HT1080 (cell line): ENCODE measurements at regions not wholly inside any gene's neighbourhood (a gene's known extent, or its start where the extent isn't known, plus 50 kb on each side); places are given as distances from the start of the nearest gene placed in this dataset.
"Not testable (repeated sequence)": the region's sequence is repeated elsewhere in the genome, so short reads cannot be mapped to it uniquely, and the experiment has no call there.

Source experiments
- DNase-seq: peaks from one replicate; pipeline ENCODE4 v3.0.0-alpha.2; 2015; ENCODE audit warnings: low read depth

DNA sequence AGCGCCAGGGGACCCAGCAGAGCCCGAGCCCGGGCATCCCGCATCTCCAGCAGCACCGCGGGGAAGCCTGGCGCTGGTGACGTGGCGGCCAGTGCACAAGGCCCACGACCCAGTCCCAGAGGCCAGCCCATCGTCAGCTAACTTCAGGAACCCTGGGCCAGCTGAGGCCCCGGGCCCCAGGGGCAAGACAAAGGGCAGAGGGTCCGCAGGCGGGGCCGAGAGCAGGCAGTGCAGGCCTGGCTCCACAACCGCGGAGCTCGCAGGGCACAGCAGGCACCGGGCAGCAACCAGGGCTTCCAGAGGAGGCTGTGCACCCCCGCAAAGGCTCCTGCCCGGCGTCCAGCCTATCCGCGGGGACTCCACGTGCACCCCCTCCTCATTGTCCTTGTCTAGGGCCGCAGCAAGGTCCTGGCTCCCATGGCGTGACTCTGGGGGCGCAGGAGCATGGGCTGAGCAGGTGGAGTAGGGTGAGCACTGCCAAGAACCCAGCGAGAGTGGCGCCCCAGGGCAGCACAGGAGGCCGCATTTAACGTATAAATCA is 352.5 kb downstream of the KCNJ18 start:
- DNase-seq: not testable (repeated sequence)

GRCh38 chr17:22047521-22047920 is 355.2 kb downstream of the KCNJ18 start:
- DNase-seq: not testable (repeated sequence)

- not testable (repeated sequence) for DNase-seq
These were observed 355.9 kb downstream of the KCNJ18 start for GRCh38 chr17:22048226-22048625.

GRCh38 chr17:22050766-22051165 is 358.4 kb downstream of the KCNJ18 start:
- not testable (repeated sequence) for DNase-seq

DNA sequence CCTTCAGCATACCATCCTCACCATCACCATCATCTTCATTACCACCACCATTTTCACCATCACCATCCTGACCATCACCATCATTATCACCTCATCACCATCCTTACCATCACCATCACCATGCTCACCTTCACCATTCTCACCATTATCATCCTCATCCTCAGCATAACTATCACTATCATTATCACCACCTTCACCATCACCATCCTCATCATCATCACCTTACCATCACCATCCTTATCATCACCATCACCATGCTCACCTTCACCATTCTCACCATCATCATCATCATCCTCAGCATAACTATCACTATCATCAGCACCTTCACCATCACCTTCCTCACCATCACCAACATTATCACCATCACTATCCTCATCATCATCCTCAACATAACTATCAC is 360.4 kb downstream of the KCNJ18 start:
- DNase-seq: not testable (repeated sequence)

DNA sequence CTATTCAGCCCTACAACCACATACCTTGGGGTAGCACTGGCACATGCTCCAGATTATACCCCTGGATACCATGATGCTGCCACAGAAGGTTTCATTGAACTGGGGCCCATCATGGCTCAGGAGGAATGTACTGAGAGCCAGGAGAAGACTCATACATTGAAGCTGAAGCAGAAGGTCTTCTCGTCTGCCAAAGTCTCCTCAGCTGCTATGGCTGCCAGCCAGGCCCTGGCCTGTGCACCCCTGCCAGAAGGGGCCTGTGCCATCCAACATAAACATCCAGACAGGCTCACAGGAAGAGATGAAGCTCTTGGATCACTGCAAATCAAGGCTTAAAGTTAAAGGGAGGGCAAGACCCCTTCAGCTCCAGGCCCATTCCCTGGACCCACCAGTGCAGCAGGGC is 364.2 kb downstream of the KCNJ18 start:
- DNase-seq: not testable (repeated sequence)

DNA sequence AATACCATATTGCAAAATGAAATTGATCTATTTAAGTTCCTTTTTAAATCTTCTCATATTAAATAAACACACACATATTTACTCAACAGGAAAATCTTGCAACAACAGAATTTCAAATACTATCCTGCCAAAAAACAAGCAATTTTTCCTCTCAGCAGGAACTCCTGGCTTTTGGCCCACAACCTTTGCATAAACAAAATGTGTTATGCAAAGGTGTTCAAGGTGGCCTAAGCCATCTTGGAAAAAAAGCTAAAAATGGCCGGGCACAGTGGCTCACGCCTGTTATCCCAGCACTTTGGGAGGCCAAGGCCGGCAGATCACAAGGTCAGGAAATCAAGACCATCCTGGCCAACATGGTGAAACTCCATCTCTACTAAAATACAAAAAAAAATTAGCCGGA is 383.6 kb downstream of the KCNJ18 start:
- DNase-seq: not testable (repeated sequence)

GRCh38 chr17:22088589-22088988 is 396.3 kb downstream of the KCNJ18 start:
- peak; percentile 54 for DNase-seq

- DNase-seq: peak; percentile 98
These were observed 398.1 kb downstream of the KCNJ18 start for GRCh38 chr17:22090263-22090935.

GRCh38 chr17:22091041-22091679 is 398.8 kb downstream of the KCNJ18 start:
- not testable (repeated sequence) for DNase-seq

- DNase-seq: not testable (repeated sequence)
These were observed 399.5 kb downstream of the KCNJ18 start for GRCh38 chr17:22091840-22092239.

DNA sequence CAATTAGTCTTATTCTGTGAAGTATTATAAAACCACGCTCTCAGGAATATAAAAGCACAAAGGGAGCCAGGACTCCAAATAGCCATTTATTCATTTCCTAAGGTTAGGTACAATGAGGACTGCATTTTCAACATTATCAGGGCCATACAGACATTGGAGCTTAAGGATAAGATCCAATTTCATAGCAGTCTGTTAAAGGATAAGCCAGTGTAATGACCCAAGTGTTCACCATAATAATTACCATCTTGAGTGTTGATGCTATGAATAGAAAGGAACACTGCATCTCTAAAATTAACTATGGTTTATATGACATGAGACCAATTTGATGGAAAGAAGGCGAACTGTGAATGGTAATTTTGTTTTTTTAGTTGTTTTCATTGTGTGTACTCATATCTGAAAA is 403.1 kb downstream of the KCNJ18 start:
- not testable (repeated sequence) for DNase-seq

- DNase-seq: not testable (repeated sequence)
These were observed 407.3 kb downstream of the KCNJ18 start for GRCh38 chr17:22099633-22100032.

DNA sequence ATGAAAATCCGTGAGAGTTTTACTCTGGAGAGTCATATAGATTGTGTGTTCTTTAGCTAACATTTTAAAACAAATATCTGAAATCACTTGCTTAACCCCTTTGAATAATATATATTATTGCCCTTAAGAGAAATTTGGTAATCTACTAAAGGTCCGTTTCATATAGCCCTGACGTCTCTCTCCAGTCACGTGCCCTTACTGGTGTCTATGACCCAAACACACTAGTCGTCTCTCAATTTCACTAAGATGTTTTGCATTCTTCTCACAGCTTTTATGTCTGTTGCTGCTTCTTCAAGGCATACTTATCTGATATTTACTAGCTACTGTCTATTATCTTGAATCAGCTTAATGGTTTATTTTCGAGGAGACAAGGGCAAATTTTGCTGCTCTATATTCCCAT is 409.9 kb downstream of the KCNJ18 start:
- DNase-seq: no peak

DNA sequence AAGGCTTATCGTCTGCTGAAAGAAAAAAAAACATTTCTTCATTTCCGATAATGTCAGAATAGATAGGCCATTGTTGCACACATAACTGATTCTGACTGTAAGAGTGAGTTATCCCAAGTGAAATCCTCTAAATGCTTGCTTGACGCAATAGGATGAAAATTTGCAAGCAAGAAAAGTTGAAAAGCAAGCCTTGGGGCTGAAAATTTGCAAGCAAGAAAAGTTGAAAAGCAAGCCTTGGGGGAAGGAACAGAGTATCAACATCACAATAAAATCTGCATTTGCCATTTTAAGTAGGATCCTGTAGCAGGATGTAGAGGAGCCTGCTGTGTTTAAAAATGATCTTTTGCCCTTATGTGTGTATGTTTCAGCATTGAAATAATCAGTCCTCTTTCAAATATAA is 424.4 kb downstream of the KCNJ18 start:
- DNase-seq: not testable (repeated sequence)

DNA sequence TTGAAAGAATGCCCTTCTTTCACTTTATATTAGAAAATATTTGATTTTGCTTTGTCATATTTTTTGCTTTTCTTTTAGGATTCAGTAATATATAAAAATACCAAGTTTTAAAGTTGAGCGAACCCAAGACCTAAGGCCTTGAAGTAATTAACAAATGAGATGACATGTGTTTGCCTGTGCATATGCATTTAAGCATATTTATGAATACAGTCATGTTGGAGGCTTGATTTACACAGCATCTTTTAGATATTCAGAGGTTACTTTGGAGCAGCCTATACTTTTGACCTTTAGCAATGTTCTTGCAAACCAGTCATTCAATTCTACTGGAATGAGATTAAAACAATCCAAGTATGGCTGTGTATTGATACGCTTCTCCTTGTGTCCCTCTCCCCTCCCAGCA is 425.1 kb downstream of the KCNJ18 start:
- not testable (repeated sequence) for DNase-seq

- DNase-seq: not testable (repeated sequence)
These were observed 426.7 kb downstream of the KCNJ18 start for GRCh38 chr17:22119016-22119415.

GRCh38 chr17:22119751-22120150 is 427.4 kb downstream of the KCNJ18 start:
- DNase-seq: peak; percentile 77

DNA sequence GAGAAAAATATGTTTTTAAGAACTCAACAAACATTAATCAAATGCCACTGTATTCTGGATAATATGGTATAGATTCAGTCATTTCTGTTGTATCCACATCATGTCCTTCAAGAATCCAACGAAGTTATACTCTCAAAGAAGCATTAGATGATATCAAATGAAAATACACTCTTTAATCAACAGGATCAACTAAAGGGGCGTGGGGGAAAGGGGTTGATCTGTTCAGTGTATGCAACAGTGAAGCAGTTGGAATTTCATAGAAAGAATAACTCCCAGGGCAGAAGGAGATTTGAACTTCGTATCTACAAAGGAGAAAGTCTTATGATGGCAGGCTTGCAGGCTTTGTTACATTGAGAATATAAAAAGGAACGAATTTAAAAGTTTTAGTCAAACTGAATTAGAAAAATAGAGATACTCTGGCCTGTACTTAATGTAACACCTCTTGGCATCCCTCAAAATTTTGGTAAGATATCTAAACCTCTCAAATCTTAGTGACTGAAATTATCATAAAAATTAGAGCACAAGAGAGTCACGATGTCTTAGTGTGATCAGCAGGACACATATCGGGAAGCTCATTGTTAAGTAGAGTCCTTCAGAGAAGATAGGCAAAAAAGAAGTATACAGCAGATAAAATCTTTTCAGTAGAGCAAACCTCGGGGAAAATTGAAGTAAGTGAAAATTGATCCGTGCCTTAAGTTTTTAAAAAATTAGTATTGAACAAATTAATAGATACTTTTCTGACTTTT is 431.4 kb downstream of the KCNJ18 start:
- DNase-seq: no peak

GRCh38 chr17:22128171-22128570 is 435.8 kb downstream of the KCNJ18 start:
- no peak for DNase-seq

GRCh38 chr17:22128723-22129122 is 436.4 kb downstream of the KCNJ18 start:
- no peak for DNase-seq

DNA sequence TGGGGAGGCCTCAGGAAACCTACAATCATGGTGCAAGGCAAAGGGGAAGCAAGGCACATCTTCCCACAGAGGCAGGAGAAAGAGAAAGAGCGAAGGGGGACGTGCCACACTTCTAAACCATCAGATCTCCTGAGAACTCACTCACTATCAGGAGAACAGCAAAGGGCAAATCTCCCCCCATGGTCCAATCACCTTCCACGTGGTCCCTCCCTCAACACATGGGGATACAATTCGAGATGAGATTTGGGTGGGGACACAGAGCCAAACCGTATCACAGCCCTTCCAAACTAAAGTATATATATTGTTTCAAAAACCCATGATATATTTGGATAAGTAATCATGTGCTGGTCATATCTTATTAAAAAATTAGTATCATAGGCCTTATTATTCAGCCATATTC is 437.6 kb downstream of the KCNJ18 start:
- DNase-seq: not testable (repeated sequence)
